ENCODE measurements at regions not wholly inside any gene's neighbourhood (a gene's known extent, or its start where the extent isn't known, plus 50 kb on each side); places are given as distances from the start of the nearest gene placed in this dataset.

DNA sequence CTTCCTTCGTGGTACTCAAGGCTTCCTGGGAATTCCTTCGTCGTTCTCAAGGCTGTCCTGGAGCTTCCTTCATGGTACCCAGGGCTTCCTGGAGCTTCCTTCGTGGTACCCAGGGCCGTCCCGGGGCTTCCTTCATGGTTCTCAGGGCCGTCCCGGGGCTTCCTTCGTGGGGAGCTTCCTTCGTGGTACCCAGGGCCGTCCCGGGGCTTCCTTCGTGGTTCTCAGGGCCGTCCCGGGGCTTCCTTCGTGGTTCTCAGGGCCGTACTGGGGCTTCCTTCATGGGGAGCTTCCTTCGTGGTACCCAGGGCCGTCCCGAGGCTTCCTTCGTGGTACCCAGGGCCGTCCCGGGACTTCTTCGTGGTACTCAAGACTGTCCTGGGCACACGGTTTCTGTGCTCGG, 339.6 kb upstream of the FAT1 start:
- TF ChIP-seq, protein P1, sequence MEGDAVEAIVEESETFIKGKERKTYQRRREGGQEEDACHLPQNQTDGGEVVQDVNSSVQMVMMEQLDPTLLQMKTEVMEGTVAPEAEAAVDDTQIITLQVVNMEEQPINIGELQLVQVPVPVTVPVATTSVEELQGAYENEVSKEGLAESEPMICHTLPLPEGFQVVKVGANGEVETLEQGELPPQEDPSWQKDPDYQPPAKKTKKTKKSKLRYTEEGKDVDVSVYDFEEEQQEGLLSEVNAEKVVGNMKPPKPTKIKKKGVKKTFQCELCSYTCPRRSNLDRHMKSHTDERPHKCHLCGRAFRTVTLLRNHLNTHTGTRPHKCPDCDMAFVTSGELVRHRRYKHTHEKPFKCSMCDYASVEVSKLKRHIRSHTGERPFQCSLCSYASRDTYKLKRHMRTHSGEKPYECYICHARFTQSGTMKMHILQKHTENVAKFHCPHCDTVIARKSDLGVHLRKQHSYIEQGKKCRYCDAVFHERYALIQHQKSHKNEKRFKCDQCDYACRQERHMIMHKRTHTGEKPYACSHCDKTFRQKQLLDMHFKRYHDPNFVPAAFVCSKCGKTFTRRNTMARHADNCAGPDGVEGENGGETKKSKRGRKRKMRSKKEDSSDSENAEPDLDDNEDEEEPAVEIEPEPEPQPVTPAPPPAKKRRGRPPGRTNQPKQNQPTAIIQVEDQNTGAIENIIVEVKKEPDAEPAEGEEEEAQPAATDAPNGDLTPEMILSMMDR (IDR thresholded peaks at IDR 0.05; ENCODE audit: extremely low read depth, low read depth, low read length): no peak
- no peaks in the 10 kb centered on the region for H3K4me1 ChIP-seq (ENCODE audit: insufficient read depth, low read length)
- H3K4me2 ChIP-seq (ENCODE audit: insufficient read depth, low read length): no peak overlapping the region
- H2AFZ ChIP-seq (ENCODE audit: low read length): no peak overlapping the region
- H3K4me3 ChIP-seq (ENCODE audit: insufficient read depth, low read length): no peak overlapping the region
- no peaks in the 10 kb centered on the region for H3K36me3 ChIP-seq (ENCODE audit: insufficient read depth, low read length)
- no peaks in the 10 kb centered on the region for H3K79me2 ChIP-seq (ENCODE audit: insufficient read depth, low read length)
- no peaks in the 10 kb centered on the region for H3K9me3 ChIP-seq (ENCODE audit: low read depth, low read length)
- no peak overlapping the region for H3K27ac ChIP-seq (ENCODE audit: low read depth, low read length)
- DNase-seq (ENCODE audit: insufficient read length, low spot score, missing footprints): no peak
- no peaks in the 10 kb centered on the region for H3K27me3 ChIP-seq (ENCODE audit: insufficient read depth, low read length)
- H4K20me1 ChIP-seq (ENCODE audit: insufficient read depth, low read length): no peaks in the 10 kb centered on the region

DNA sequence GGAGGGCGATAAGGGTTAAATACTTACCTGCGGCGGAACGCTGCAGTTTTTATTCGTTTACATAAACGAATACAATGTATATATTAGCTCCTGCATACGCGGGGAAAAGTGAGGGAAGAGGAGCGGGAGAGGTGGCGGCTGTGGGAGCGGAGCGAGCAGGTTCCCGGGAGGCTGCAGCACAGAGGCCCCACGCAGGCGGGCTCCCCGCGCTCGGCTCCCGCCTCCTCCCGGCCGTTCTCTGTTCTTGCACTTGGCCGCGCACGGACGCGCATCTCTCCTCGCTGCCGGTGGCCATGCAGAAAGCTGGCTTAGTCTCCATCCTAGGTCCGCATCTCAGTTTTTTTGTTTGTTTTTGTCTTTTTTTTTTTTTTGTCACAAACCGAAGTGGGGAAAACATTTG, 340.4 kb upstream of the FAT1 start:
- no peaks in the 10 kb centered on the region for H3K4me1 ChIP-seq (ENCODE audit: insufficient read depth, low read length)
- H2AFZ ChIP-seq (ENCODE audit: low read length): no peak overlapping the region
- H3K9me3 ChIP-seq (ENCODE audit: low read depth, low read length): no peaks in the 10 kb centered on the region
- H3K4me2 ChIP-seq (ENCODE audit: insufficient read depth, low read length): no peak overlapping the region
- H3K36me3 ChIP-seq (ENCODE audit: insufficient read depth, low read length): no peaks in the 10 kb centered on the region
- H3K27ac ChIP-seq (ENCODE audit: low read depth, low read length): no peak overlapping the region
- TF ChIP-seq, protein P1 (IDR thresholded peaks at IDR 0.05; ENCODE audit: extremely low read depth, low read depth, low read length): no peak
- DNase-seq (ENCODE audit: insufficient read length, low spot score, missing footprints): no peak
- no peaks in the 10 kb centered on the region for H3K79me2 ChIP-seq (ENCODE audit: insufficient read depth, low read length)
- no peaks in the 10 kb centered on the region for H3K27me3 ChIP-seq (ENCODE audit: insufficient read depth, low read length)
- H3K4me3 ChIP-seq (ENCODE audit: insufficient read depth, low read length): no peak overlapping the region
- H4K20me1 ChIP-seq (ENCODE audit: insufficient read depth, low read length): no peaks in the 10 kb centered on the region

DNA sequence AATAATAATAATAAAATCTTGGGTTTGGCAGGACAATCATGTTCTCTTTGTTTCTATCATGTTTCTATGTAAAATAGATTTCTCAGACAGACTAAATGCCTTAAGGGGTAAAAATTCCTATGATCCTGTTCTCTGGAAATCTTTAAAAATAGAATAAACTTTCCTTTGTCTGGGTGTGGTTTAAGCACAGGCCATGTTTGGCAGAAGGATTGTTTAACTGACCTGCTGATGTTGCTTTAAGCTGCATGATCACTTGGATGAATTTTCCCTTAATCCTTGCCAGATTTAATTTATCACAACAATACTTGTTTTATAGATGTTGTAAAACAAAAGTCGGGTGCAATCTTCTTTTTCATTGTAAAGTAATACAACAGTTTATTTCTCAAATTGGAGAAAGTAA, 341.7 kb upstream of the FAT1 start:
- Histone ChIP-seq H3K79me2 (ENCODE audit: insufficient read depth, low read length) (no peaks in the 10 kb centered on the region), H3K4me2 (ENCODE audit: insufficient read depth, low read length) (no peak overlapping the region), H3K9me3 (ENCODE audit: low read depth, low read length) (no peaks in the 10 kb centered on the region), H3K27me3 (ENCODE audit: insufficient read depth, low read length) (no peaks in the 10 kb centered on the region), H4K20me1 (ENCODE audit: insufficient read depth, low read length) (no peaks in the 10 kb centered on the region), H3K27ac (ENCODE audit: low read depth, low read length) (no peak overlapping the region), H3K4me3 (ENCODE audit: insufficient read depth, low read length) (no peak overlapping the region), H2AFZ (ENCODE audit: low read length) (no peak overlapping the region), H3K36me3 (ENCODE audit: insufficient read depth, low read length) (no peaks in the 10 kb centered on the region), H3K4me1 (ENCODE audit: insufficient read depth, low read length) (no peaks in the 10 kb centered on the region)
- TF ChIP-seq, protein P1 (IDR thresholded peaks at IDR 0.05; ENCODE audit: extremely low read depth, low read depth, low read length): no peak
- peak; percentile 76 for DNase-seq (ENCODE audit: insufficient read length, low spot score, missing footprints)

DNA sequence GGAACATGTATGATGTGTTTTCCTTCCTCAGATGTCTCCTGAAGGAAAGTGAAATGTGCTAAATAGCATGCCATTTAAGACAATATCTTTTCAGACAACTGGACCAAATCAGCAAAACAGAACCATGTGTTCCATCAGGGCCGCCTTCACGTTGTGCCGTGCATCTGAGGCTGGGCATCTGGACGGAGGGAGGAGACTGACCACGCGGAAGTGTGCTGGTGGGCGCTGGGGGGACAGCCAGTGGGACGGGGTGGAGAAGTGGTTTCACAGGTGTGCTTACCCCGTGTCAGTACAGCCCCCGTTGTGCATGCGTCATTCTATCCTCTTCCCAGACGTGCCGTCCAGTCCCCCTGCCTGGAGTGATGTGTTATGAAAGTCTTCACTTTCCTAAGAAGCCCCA, 342.1 kb upstream of the FAT1 start:
- TF ChIP-seq, protein P1 (IDR thresholded peaks at IDR 0.05; ENCODE audit: extremely low read depth, low read depth, low read length): no peak
- Histone ChIP-seq H3K4me3 (ENCODE audit: insufficient read depth, low read length) (no peak overlapping the region), H3K27me3 (ENCODE audit: insufficient read depth, low read length) (no peaks in the 10 kb centered on the region), H2AFZ (ENCODE audit: low read length) (no peak overlapping the region), H3K79me2 (ENCODE audit: insufficient read depth, low read length) (no peaks in the 10 kb centered on the region), H4K20me1 (ENCODE audit: insufficient read depth, low read length) (no peaks in the 10 kb centered on the region), H3K4me2 (ENCODE audit: insufficient read depth, low read length) (no peak overlapping the region), H3K27ac (ENCODE audit: low read depth, low read length) (no peak overlapping the region), H3K9me3 (ENCODE audit: low read depth, low read length) (no peaks in the 10 kb centered on the region), H3K36me3 (ENCODE audit: insufficient read depth, low read length) (no peaks in the 10 kb centered on the region), H3K4me1 (ENCODE audit: insufficient read depth, low read length) (no peaks in the 10 kb centered on the region)
- no peak for DNase-seq (ENCODE audit: insufficient read length, low spot score, missing footprints)
